B cell (primary cell): ENCODE measurements at regions not wholly inside any gene's neighbourhood (a gene's known extent, or its start where the extent isn't known, plus 50 kb on each side); places are given as distances from the start of the nearest gene placed in this dataset.
A peak's percentile ranks its signal among the peaks of the same experiment; 100 is the strongest.

Source experiments
- ATAC-seq: fragments of 200-7000 bp; cut with Tn5 transposase; one replicate; pipeline ENCODE4 v1.10.0; 2021; ENCODE audit warnings: low read depth, mild to moderate bottlenecking, moderate number of reproducible peaks, moderate library complexity
- CTCF ChIA-PET: fragments of 350-600 bp; sonication (Branson Sonifier 250); formaldehyde crosslinking; loops from one replicate; lab custom pipeline; 2021; ENCODE audit warnings: antibody characterized with exemption, inconsistent platforms; lab: Charles Lee
- POLR2A ChIA-PET: fragments of 350-600 bp; sonication (Branson Sonifier 250); formaldehyde crosslinking; loops from one replicate; lab custom pipeline; 2021; ENCODE audit warnings: antibody characterized with exemption; lab: Charles Lee
- DNase-seq: peaks from one replicate; pipeline ENCODE4 v3.0.0; 2013
- H2AFZ ChIP-seq: 2 replicates; pipeline ENCODE4 v1.6.1; 2012; ENCODE audit warnings: mild to moderate bottlenecking, low read depth, low read length; ENCODE audit not compliant: insufficient read depth, poor library complexity, severe bottlenecking
- H3K27ac ChIP-seq, 2 donors: 1 replicate in 1 of 2; 2 replicates in 1 of 2; pipeline ENCODE4 v1.5.1; 2012 to 2013; ENCODE audit warnings: low read length in 2 of 2, mild to moderate bottlenecking in 2 of 2, moderate library complexity in 1 of 2
- H3K27me3 ChIP-seq, 4 experiments: fragments of 200-600 bp in 1 of 4; sonication (generic) in 1 of 4; replicated peaks in 1 of 4; 1 replicate in 2 of 4; 2 replicates in 2 of 4; pipeline versions ENCODE4 v1.6.1 to v1.7.0; 2013 to 2016; ENCODE audit warnings: low read length in 3 of 4, mild to moderate bottlenecking in 2 of 4, mixed read lengths in 1 of 4, moderate library complexity in 1 of 4; ENCODE audit not compliant: insufficient read depth in 4 of 4, control insufficient read depth in 3 of 4; ENCODE audit errors: control extremely low read depth in 1 of 4
- H3K36me3 ChIP-seq, 2 experiments: replicated peaks in 1 of 2; 1 replicate in 1 of 2; 2 replicates in 1 of 2; pipeline versions ENCODE4 v1.6.1 to v1.7.1; 2013; ENCODE audit warnings: low read length in 1 of 2; ENCODE audit not compliant: insufficient read depth in 2 of 2, control insufficient read depth in 1 of 2; ENCODE audit errors: control extremely low read depth in 1 of 2, extremely low read depth in 1 of 2
- H3K4me1 ChIP-seq, 2 donors: fragments of 200-600 bp in 1 of 2; sonication (generic) in 1 of 2; 1 replicate in 1 of 2; 2 replicates in 1 of 2; pipeline versions ENCODE4 v1.5.1 to v1.6.1; 2013 to 2017; ENCODE audit warnings: low read length in 2 of 2; ENCODE audit not compliant: control insufficient read depth in 2 of 2, insufficient read depth in 2 of 2
- H3K4me2 ChIP-seq: replicated peaks from 2 replicates; pipeline ENCODE3; 2012; ENCODE audit warnings: mild to moderate bottlenecking, low read depth, low read length; ENCODE audit not compliant: poor library complexity, severe bottlenecking
- H3K4me3 ChIP-seq, 5 experiments: fragments of 200-600 bp in 1 of 5; sonication (generic) in 1 of 5; 1 replicate in 3 of 5; 2 replicates in 2 of 5; pipeline versions ENCODE4 v1.5.1 to v1.7.0; 2011 to 2016; ENCODE audit warnings: low read length in 4 of 5, mild to moderate bottlenecking in 4 of 5, low read depth in 2 of 5, control low read depth in 1 of 5, moderate library complexity in 1 of 5; ENCODE audit not compliant: insufficient read depth in 1 of 5; ENCODE audit errors: control extremely low read depth in 1 of 5, extremely low read depth in 1 of 5
- H3K79me2 ChIP-seq: fragments of 200-600 bp; sonication (generic); one replicate; pipeline ENCODE4 v1.6.0; 2016; ENCODE audit warnings: low read length; ENCODE audit not compliant: control insufficient read depth, insufficient read depth
- H3K9ac ChIP-seq: fragments of 200-600 bp; sonication (generic); 2 replicates; pipeline ENCODE4 v1.6.1; 2017; ENCODE audit warnings: mild to moderate bottlenecking, low read length, moderate library complexity
- H3K9me3 ChIP-seq, 3 donors: one replicate each; pipeline versions ENCODE4 v1.6.1 to v1.7.1; 2013; ENCODE audit warnings: low read length in 2 of 3; ENCODE audit not compliant: control insufficient read depth in 2 of 3, insufficient read depth in 1 of 3; ENCODE audit errors: control extremely low read depth in 1 of 3
- H4K20me1 ChIP-seq: 2 replicates; pipeline ENCODE4 v1.6.0; 2012; ENCODE audit warnings: mild to moderate bottlenecking, low read length; ENCODE audit not compliant: insufficient read depth, control insufficient read depth, poor library complexity, severe bottlenecking
- H3K27ac Mint-ChIP-seq: one replicate; pipeline ENCODE4 v1.8.0; 2021; ENCODE audit warnings: mixed read lengths
- H3K27me3 Mint-ChIP-seq: one replicate; pipeline ENCODE4 v1.8.0; 2021; ENCODE audit warnings: mixed read lengths
- H3K4me1 Mint-ChIP-seq: one replicate; pipeline ENCODE4 v1.8.0; 2021; ENCODE audit warnings: mixed read lengths
- H3K4me3 Mint-ChIP-seq: one replicate; pipeline ENCODE4 v1.8.0; 2021; ENCODE audit warnings: mixed read lengths
- H3K9me3 Mint-ChIP-seq: one replicate; pipeline ENCODE4 v1.8.0; 2022; ENCODE audit warnings: mixed read lengths; ENCODE audit not compliant: insufficient read depth
- EZH2 ChIP-seq: IDR thresholded peaks from 2 replicates; pipeline ENCODE4 v1.6.1; 2012; ENCODE audit warnings: borderline replicate concordance, low read depth, mild to moderate bottlenecking, moderate library complexity, low read length; ENCODE audit not compliant: insufficient read depth, poor library complexity, severe bottlenecking
- WGBS: methylation state at CpG from one replicate; pipeline ENCODE4 v1.1.5; 2013; ENCODE audit warnings: missing lambda C conversion rate; ENCODE audit not compliant: insufficient coverage; 5-methylcytosine and 5-hydroxymethylcytosine counted together
- intact Hi-C: fragments of 100-400 bp; cut with micrococcal nuclease; formaldehyde crosslinking; loops from one replicate; pipeline ENCODE4 v1.10.0; 2022
- TF ChIP-seq, protein P1 (sequence below): fragments of 200-600 bp; IDR thresholded peaks from one replicate; pipeline ENCODE4 v1.8.0; 2022; ENCODE audit warnings: antibody characterized with exemption, mild to moderate bottlenecking

DNA sequence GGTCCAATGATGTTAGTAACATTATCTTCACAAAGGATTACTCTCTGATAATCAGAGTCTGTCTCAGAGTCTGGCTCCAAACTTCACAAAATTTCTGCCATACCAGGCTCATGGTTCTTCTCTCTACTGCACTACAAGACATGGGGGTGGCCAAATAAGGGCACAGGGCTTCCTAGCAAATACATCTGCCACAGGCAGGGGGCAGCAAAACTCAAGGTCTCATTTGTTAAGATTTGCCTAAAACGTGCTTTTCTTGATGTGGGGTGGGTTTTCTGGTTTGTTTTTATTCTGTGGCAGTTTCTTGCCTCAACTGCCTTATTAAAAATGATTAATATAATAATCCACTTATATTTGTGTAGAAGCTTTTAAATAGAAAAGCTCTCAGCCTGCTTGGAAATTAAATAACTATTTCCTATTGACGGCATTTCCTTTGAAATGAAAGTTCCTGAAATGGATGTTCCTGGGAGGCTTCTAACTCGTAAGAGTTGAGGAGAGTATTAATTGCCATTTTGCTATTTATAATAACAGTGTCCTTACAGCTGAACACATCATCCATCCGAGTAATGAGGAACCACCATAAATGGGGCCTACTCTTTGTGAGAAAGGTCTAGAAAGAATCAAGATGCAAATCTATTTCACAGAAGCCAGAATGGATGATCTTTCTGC is 53.8 kb downstream of the SST start:
- Histone ChIP-seq H3K36me3 (no peaks in the 10 kb centered on the region), H3K4me2 (no peak overlapping the region), H3K79me2 (no peaks in the 10 kb centered on the region), H3K9me3 (no peaks in the 10 kb centered on the region), H4K20me1 (no peaks in the 10 kb centered on the region), H3K4me3 (no peak overlapping the region), H3K27me3 (peaks cover 0 to 7% (median 2%) of the 10 kb centered on the region in 4 experiments), H3K4me1 (no peaks in the 10 kb centered on the region), H3K27ac (no peak overlapping the region), H2AFZ (no peak overlapping the region), H3K9ac (no peak overlapping the region)
- DNase-seq = peak; percentile 56
- Mint-ChIP-seq H3K4me3 (no peak overlapping the region), H3K27me3 (peaks cover 24% of the 10 kb centered on the region), H3K9me3 (no peaks in the 10 kb centered on the region), H3K27ac (no peak overlapping the region), H3K4me1 (no peaks in the 10 kb centered on the region)
- WGBS = no CpG with 5 or more reads among the region's 4 CpGs
- intact Hi-C loops = loop anchor here (1.0 kb wide), 3 partner anchors 63 to 297 kb away; no protein-coding TSS in a partner anchor
- ATAC-seq = no peak
- TF ChIP-seq, protein P1, sequence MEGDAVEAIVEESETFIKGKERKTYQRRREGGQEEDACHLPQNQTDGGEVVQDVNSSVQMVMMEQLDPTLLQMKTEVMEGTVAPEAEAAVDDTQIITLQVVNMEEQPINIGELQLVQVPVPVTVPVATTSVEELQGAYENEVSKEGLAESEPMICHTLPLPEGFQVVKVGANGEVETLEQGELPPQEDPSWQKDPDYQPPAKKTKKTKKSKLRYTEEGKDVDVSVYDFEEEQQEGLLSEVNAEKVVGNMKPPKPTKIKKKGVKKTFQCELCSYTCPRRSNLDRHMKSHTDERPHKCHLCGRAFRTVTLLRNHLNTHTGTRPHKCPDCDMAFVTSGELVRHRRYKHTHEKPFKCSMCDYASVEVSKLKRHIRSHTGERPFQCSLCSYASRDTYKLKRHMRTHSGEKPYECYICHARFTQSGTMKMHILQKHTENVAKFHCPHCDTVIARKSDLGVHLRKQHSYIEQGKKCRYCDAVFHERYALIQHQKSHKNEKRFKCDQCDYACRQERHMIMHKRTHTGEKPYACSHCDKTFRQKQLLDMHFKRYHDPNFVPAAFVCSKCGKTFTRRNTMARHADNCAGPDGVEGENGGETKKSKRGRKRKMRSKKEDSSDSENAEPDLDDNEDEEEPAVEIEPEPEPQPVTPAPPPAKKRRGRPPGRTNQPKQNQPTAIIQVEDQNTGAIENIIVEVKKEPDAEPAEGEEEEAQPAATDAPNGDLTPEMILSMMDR = peak; percentile 87
- no peak for TF ChIP-seq EZH2
- CTCF ChIA-PET = interaction anchor here (0.6 to 2.8 kb wide), 12 partner anchors 9 to 1338 kb away, joined by 3 to 44 read pairs (median 4); no protein-coding TSS in a partner anchor
- POLR2A ChIA-PET = no interaction called here

DNA sequence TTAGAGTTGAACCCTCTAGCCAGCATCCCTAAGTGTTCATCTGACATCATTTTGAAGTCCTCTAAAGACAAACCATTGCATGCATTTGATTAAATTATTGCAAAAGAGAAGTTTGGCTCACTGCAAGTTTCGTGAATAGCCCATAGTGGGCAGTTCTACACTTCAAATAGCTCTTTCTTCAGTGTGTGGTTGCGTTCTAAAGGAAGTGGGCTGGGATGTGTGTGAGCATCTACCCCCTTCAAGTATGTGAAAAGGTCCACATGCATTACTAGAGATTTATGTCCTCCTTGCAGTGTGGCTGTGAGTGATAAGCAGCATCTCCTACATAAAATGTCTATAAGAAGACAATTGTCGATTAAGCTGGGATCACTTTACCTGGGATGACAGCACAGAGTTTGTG is 54.6 kb downstream of the SST start:
- DNase-seq = no peak
- no peak overlapping the region for H3K4me3 ChIP-seq
- no peak overlapping the region for H3K4me2 ChIP-seq
- intact Hi-C loops = loop anchor here (1.0 kb wide), 3 partner anchors 64 to 296 kb away; no protein-coding TSS in a partner anchor
- H3K4me1 ChIP-seq = no peaks in the 10 kb centered on the region
- no peak overlapping the region for H3K27ac ChIP-seq
- no peak overlapping the region for H3K4me3 Mint-ChIP-seq
- CTCF ChIA-PET = interaction anchor here (0.6 to 2.8 kb wide), 11 partner anchors 10 to 1344 kb away, joined by 3 to 44 read pairs (median 3); no protein-coding TSS in a partner anchor
- H3K27ac Mint-ChIP-seq = no peak overlapping the region
- no peak for ATAC-seq
- no peaks in the 10 kb centered on the region for H3K79me2 ChIP-seq
- no peak overlapping the region for H3K9ac ChIP-seq
- H3K9me3 ChIP-seq = no peaks in the 10 kb centered on the region
- no peak for TF ChIP-seq EZH2
- TF ChIP-seq, protein P1 = no peak
- no peaks in the 10 kb centered on the region for H3K36me3 ChIP-seq
- no peaks in the 10 kb centered on the region for H3K9me3 Mint-ChIP-seq
- H3K27me3 Mint-ChIP-seq = peaks cover 30% of the 10 kb centered on the region
- no peaks in the 10 kb centered on the region for H3K4me1 Mint-ChIP-seq
- POLR2A ChIA-PET = no interaction called here
- WGBS = 80% methylated on average over 1 of the region's 3 CpGs
- no peaks in the 10 kb centered on the region for H4K20me1 ChIP-seq
- H2AFZ ChIP-seq = no peak overlapping the region
- H3K27me3 ChIP-seq = peaks cover 0 to 7% (median 2%) of the 10 kb centered on the region in 4 experiments
